NCI-H2227 treated with DMSO at 0.1 percent for 48 hours (cell line): ENCODE measurements at regions not wholly inside any gene's neighbourhood (a gene's known extent, or its start where the extent isn't known, plus 50 kb on each side); places are given as distances from the start of the nearest gene placed in this dataset.

ENCODE experiments used
- DNase-seq: peaks from one replicate; lab custom pipeline; 2025; lab: John Stamatoyannopoulos, UW

DNA sequence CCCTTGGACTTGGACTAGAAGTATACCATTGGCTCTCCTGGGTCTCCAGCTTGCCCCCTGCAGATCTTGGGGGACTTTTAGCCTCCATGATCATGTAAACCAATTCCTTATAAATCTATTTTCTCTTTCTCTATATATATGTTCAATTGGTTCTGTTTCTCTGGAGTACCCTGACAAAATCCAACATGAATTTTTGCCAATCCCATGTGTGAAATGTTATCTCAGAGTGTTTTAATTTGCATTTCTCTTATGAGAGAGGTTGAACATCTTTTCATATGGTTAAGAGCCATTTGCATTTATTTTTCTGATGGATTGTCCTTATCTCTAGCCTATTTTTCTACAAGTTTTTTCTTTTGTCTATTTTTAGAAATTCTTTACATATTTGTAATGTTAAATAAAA is 131.7 kb upstream of the NEO1 start:
- DNase-seq = no peak

DNA sequence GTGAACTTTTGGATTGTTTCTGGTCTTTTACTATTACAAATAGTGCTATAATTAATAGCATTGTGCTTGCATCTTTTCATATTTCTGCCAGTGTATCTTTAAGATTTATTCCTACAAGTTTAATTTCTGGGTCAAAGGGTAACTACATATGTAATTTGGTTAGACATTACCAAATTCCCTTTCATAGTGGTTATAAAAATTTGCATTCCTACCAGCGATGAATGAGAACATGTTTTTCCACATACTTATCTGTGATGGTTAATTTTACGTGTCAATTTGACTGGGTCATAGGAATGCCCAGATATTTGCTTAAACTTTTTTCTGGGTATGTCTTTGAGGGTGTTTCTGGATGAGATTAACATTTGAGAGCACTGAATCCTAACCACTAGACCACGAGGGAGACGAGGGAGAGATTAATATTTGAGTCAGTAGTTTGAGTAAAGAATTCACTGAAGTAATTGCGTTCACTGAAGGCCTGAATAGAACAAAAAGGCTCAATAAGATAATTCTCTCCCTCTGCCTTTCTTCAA is 132.3 kb upstream of the NEO1 start:
- no peak for DNase-seq

DNA sequence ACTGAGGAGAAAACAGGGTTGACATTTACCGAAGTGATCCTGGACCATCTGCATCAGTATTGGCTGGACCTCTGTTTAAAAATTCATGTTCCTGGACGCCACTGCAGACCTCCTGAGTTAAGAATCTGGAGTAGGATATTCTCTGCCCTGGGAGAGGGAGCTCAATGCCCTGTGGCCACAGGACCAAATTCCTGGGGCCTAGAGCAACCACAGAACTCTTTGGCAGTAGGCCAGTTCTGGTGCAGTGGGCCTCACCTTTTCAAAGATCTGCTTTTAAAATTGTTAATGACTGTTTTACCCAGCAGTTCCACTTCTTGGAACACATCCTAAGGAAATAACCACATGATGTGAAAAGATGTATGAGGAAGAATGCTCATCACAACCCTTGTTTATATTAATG is 133.3 kb upstream of the ADPGK start:
- no peak for DNase-seq

DNA sequence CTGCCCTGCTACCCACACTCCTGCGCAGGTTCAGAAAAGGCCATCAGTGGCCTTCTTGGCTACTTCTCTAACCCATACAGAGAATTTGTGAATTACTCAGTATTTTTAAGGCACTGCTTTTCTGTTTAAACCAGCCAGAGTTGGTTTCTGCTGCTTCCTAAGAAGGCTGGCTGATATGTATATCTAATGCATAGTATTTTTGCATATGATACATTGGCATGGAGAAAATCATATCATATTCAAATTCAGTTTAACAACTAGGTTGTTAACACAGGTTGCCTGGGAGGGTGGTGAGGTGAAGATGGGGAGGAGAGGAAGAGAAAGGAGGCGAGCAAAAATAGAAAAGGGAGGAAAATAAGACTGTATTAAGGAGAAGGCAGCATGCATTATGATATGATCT is 132.8 kb upstream of the ADPGK start:
- no peak for DNase-seq

DNA sequence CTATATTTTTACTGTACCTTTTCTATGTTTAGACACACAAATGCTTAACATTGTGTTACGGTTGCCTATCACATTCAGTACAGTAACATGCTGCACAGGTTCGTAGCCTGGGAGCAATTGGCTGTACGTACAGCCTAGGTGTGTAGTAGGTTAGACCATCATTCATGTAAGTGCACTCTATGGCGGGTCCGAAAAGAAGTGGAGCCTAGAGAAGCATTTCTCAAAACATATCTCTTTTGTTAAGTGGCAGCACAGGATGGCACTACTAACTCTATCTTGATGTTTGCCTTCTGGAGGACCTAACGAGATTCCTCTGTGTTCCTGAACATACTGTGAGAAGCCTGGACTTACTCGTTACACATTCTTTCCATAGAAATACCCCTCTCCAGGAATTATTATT is 132.3 kb upstream of the ADPGK start:
- no peak for DNase-seq

DNA sequence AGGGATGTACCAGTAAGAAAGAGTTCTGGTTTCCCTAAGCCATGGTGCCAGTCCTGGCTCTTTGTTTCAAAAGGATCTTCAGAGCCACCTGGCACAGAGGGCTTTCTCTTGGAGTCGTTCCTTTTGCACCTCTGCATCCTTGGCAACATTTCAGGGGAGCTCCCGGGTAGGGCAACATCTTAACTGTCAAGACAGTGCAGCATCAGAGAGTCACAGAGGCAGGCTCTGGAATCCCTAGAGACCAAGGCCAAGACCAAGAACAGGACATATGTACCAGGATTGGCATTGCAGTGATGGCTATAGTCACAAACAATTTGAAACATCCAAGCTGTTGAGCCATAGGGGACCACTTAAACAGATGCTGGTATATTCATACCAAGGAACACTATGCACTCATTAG is 129.4 kb upstream of the ADPGK start:
- no peak for DNase-seq

DNA sequence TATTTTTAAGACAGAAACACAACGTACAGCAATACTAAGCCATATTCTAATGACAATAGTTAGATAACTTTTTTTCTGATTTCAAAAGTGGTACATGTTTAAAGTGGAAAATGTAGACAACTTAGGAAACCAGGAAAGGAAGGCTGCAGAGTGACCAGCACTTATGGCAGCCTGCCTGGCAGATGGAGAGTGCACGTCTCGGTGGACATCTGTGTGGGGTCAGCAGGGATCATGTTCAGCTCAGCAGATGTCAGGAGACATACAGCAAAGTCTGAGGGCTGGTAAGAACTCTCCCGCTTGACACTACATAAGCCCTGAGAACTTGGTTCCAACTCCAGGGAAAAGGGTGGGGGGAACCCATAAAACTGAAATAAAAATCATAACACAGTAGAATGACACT is 128.6 kb upstream of the ADPGK start:
- no peak for DNase-seq

DNA sequence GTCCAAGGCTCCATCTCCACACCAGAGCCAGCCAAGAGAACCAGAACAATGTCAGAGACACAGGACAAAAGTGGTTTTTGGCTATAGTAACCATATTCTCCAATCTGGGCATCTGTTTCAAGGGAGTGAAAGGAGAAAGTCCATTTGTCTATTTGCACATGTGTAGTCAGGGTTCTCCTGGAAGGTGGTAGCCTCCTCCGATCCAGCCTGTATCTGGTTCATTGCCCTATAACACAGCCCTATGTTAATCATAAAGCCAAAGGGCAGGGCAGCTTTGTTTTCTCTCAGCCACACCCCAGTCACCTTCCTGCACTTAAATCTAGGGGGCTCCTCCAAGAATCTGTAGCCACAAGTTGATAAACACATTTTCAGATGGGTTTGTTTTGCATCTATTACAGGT is 128.1 kb upstream of the ADPGK start:
- no peak for DNase-seq

DNA sequence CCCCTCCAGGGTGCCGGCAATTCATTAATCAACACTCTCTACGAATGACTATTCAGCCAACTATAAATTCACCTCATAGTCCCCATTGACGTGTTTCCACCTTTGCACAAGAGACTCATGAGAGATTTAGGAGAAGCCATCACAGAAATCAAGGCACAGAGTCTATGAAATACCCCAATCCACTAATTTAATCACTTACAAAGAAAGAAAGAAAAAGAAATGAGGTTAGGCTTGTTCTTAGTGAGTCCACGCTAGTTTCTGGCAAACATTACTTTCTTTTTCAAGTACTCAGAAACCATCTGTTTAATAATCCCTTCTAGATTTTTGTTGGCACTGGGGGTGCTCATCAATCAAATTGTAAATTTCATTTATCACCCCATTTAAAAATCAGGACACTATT is 125.2 kb upstream of the ADPGK start:
- DNase-seq = no peak

DNA sequence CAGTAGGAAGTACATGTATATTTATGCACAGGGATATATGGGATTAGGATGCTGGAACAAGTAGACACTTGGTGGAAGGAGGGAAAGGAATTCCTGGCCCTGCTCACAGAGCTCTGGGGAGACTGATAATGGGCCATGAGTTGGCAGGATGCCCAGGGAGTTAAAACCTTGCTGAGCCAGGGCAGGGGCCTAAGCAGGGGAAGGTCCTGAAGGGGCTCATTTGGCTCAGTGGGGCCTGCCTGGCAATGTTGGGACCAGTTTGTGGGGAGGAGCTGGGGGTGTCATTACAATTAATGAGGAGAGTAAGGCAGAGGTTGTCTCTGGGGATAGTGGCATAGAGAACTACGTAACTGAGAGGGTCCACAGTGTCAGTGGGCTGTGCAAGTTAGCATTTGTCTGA is 124.2 kb upstream of the ADPGK start:
- peak; percentile 79 for DNase-seq

DNA sequence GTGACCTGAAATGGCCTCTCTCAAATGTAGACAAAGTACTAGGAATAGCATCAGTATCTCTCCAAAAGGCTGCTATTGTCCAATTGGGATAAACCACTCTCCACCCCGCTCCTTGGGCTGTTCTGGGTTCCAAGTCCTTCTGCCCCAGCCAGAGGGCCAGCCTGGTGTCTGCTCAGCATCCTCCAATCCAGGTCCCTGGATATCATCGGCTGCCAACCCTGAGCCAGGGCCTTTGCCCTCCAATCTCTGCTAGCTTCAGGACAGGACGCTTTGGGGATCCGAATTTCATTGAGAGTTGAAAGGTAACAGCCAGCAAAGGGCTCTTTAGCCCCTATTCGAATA is 119.3 kb upstream of the ADPGK start:
- no peak for DNase-seq

DNA sequence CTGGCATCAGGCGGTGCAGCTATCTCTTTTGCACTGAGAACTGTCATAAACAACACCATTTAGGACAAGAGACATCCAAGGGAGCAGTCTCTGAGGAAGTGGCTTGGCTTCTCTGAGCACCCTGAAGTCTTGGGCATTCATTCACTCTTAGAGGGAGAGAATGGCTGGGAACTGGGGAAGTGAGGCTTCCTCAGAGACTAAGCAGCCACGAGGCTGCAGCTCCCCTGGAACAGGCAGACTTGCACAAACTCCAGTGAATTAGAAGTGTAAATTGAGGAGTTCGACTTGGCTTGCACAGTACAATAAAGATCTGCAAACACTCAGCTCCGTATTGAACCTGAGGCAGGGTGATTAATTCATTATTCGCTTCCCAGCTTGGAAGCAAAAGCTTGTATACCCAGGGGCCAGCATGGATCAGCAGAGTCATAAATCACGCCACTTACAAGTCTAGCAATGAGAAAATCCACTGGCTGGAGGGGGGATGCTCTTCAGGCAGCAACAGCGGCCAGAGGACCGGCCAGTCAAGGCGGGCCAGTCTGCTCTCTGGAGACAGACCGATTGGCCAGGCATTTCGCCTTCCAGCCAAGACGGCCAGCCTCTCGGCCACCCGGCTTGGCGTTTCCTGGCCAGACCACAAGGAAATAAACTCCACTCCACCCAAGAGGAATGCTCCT is 118.8 kb upstream of the ADPGK start:
- DNase-seq = peak; percentile 32

DNA sequence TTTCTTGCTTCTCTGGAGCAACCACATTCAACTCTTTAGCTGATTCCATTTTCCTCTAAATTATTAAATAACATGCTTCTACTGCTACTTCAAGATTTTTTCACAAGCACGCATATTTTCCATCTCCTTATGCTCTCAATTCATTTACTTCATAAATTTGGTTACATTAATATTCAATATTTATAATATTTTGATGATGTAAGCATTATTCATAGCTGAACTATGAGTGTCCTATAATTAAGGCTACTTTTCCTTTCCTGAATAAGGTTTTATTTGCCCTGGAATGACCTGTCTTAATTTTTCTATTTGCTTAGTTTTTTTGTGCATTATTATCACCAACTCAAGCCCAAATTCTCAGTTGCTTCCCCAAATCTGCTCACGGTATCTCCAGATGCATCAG is 109.4 kb upstream of the ADPGK start:
- no peak for DNase-seq

DNA sequence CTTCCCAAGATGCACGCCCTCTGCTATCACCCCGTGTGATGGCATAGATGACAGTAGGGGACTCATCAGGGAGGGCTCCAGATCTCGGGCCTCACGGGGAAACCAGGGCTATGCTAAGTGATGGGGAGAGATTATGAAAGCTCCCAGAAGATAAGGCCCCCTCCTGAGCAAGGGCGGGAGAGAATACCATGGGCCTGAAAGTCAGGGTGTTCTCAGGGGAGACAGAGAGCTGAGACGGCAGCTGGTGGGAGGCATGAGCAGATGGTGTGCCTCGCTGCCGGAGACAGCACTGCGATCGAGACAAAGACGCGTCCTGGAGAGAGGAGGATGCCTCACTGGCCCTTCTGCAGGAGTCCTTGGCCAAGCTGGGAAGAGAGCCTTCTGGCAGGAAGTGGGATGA is 106.5 kb upstream of the ADPGK start:
- no peak for DNase-seq

DNA sequence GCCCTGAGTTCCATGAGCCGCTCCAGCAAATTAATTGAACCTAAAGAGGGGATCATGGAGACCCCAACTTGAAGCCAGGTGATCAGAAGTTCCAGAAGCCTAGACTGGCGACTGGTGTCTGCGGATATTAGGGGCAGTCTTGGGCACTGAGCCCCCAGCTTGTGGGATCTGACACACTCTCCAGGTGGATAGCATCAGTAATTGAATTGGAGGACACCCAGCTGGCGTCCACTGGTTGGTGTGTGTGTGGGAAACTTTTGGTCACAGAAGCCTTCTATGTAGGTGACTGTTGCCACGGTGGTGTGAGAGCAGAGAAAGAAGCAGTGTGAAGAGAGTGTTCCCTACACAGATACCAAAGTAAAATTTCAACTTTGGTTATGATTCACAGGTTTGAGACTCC is 106.0 kb upstream of the ADPGK start:
- DNase-seq = no peak

DNA sequence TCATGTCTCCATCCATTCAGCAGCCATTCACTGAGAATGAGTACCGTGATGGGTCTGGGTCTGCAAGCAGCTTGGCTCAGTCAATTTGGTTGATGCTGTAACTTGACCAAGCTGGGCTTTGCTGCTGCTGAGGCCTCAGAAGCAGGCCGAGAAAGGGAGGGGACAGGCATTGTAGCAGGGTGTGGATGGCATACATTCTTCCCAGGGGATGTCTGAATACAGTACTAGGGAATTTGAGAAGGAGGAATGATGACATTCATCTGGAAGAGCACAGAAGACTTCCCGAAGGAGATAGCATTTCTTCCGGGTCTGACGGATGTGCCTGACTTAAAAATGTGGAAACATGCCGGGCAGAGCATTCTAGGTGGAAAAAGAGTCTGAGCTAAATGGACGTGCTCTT is 105.3 kb upstream of the ADPGK start:
- no peak for DNase-seq

DNA sequence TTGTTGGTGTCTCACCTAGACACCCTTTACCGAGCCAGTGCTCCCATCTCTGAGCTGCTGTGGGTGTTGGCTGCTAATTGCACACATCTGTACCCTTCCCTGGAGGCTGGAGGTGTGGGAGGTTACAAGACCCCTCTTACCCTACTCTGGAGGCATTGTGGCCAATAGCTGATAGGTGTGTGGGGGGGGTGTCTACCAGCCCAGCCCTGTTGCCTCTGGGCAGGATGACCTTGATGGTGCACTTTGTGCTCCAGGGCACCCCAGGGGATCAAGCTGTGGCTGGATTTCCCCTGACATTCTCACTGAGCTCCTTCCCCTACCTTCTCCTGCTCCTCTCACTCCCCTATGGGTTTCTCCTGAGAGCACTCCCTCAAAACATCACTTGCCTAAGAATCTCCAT is 104.7 kb upstream of the ADPGK start:
- DNase-seq = no peak

DNA sequence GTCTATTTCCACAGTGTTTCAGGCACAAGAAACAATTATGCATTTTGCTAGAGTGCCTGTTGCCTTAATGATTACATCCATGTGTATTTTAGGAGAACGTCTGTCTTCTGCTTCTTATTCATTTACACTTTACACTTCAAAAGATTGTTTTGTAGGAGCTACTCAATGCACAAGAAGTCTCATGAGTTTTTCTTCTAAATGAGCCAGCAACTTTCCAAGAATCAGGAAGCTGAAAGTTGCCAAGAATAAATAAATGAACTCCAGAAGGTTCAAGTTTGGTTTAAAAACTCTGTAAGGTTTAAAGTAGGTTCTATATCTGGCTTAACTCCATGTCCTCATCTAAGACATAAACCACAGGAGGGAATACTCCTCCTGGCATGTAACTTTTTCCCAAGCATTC is 103.8 kb upstream of the ADPGK start:
- no peak for DNase-seq

DNA sequence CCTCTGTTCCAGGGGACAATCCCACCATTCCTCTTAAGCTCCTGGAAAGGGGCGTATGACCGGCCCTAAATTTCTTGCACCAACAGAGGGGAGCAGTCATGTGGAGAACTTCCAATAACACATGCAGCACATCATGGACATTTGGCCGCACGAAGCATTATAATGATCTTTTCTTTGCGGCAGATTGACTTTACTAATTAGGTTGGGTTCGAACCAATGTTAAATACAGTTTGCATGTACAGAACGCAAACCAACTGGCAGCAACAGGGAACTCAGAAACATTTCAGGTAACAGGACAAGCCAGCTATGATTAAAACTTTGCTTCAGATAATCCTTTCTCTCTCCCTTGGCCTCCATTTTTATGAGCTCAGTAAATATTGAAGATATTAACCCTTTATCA is 100.8 kb upstream of the ADPGK start:
- DNase-seq = no peak

DNA sequence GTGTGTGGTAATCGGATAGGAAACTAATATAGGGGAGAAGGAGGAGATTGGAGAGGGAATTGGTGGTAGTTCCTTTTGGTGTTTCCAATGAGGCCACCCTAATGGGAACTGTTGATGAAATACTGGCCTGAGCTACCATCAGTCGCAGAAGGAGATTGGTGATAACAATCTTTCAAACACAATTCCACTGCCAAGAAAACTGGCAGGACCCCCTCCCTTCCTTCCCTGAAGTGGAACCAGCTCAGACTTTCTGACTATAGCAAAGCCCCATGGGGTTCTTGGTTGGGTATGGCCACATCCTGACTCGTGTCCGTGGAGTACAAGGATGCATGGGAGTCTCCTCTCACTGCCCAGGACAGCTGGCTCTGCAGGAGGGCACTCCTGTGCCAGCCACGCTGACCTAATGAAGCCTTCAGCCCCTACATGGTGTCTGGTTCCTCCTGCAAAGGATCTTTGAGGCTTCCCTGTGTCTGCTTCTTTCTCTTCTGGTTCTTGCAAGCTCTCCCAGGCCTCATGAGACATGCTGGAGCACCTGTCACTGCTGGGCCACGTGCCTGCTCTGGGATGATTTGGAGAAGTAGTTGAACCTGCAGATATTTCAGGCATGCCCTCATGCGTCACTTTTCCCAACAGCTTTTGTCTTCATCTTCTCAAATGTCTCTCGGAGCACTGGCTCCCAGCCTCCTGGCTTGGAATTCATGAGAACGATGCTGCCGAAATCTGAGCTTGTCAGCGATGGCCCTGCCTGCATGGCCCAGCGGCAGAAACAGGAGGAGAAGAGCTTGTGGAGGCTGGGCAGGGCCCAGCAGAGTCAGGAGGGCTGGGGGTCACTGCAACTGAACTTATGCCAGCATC is 90.0 kb upstream of the ADPGK start:
- DNase-seq = no peak

DNA sequence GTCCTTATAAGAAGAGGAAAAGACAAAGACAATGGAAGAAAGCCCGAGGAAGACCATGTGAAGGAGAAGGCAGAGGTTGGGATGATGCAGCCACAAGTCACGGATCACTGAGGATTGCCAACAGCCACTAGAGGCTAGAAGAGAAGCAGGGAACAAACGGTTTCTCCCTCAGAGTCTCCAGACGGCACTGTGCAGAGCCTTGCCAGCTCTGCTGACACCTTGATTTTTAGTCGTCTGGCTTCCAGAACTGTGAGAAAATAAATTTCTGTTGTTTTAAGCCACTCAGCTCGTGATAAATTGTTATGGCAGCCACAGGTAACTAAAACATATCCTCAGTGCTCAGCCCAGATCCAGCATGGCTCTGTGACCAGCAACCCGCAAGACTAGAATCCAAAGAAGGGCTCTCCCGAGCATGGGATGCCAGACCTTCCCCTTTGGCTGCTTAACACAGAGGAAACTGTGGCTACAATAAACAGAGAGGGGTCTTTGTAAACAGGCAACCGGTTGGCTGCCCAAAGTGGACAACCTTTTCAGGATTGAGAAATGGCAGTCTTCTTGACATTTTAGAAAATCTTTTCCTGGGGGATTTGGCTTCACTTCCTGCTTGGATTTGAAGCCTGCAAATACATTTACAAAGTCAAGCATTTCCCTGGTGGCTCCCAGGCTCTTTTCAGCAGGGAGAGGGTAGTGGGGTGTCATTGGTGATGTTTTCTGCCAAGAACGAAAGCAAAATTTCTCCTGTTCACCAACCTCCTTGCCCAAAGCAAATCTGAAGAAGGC is 88.7 kb upstream of the ADPGK start:
- DNase-seq = no peak

DNA sequence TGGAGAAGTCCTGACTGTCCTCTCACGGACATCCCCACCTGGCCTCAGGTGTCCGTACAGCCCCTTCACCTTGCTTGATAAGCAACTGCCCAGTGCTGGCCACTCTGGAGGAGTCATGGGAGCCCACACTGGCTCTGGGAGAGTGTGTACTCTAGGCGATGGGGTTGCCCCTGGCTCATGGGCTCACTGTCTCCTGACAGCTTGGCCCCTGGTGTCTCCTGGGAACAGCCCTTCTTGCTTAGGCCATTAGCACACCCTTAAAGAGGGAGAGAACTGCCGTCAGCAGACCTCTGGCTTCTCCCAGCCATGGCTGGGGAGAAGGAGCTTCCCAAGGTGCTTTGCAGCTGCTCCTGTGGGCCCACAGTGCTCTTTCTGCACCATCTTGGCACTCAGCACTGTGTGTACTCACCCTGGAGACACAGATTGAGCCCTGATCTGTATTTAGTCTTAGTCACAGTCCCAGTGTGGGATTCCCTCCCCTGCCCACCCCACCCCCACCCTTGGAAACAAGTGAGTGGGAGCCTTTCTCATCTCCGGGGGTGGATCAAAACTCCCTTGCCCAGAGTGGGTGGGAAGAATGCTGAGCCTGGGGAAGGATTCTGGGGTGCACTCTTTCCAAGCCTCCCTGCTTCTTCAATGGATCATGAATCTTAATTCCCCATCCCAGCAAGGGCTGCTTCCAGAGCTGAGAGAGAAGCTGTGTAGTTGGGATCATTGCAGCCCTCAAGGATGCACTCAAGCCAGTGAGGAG is 83.5 kb upstream of the ADPGK start:
- DNase-seq = no peak
